ENCODE measurements at regions not wholly inside any gene's neighbourhood (a gene's known extent, or its start where the extent isn't known, plus 50 kb on each side); places are given as distances from the start of the nearest gene placed in this dataset.

GRCh38 chr12:89968151-89968700 lies 259.6 kb upstream of the ATP2B1 start:
- Histone ChIP-seq H3K36me3 (no peaks in the 10 kb centered on the region), H3K27ac (no peak overlapping the region), H3K9ac (ENCODE audit: low read depth in 2 of 2, low read length in 2 of 2) (no peak overlapping the region), H3K9me3 (no peaks in the 10 kb centered on the region), H3K27me3 (no peaks in the 10 kb centered on the region), H3K4me1 (no peaks in the 10 kb centered on the region), H3K4me3 (no peak overlapping the region)
- peak; percentile 50 for DNase-seq
- intact Hi-C loops (cut with DNase I): loop anchor here (10.0 kb wide), 1 partner anchor 423 kb away; no protein-coding TSS in a partner anchor
- TF ChIP-seq, protein P1, sequence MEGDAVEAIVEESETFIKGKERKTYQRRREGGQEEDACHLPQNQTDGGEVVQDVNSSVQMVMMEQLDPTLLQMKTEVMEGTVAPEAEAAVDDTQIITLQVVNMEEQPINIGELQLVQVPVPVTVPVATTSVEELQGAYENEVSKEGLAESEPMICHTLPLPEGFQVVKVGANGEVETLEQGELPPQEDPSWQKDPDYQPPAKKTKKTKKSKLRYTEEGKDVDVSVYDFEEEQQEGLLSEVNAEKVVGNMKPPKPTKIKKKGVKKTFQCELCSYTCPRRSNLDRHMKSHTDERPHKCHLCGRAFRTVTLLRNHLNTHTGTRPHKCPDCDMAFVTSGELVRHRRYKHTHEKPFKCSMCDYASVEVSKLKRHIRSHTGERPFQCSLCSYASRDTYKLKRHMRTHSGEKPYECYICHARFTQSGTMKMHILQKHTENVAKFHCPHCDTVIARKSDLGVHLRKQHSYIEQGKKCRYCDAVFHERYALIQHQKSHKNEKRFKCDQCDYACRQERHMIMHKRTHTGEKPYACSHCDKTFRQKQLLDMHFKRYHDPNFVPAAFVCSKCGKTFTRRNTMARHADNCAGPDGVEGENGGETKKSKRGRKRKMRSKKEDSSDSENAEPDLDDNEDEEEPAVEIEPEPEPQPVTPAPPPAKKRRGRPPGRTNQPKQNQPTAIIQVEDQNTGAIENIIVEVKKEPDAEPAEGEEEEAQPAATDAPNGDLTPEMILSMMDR (IDR thresholded peaks at IDR 0.05): no peak

- H3K36me3 ChIP-seq: no peaks in the 10 kb centered on the region
- no peak overlapping the region for H3K27ac ChIP-seq
- intact Hi-C loops (cut with DNase I): loop anchor here (10.0 kb wide), 1 partner anchor 422 kb away; no protein-coding TSS in a partner anchor
- no peaks in the 10 kb centered on the region for H3K9me3 ChIP-seq
- no peak overlapping the region for H3K4me3 ChIP-seq
- no peak overlapping the region for H3K9ac ChIP-seq (ENCODE audit: low read depth in 2 of 2, low read length in 2 of 2)
- TF ChIP-seq, protein P1 (IDR thresholded peaks at IDR 0.05): no peak
- no peaks in the 10 kb centered on the region for H3K4me1 ChIP-seq
- no peaks in the 10 kb centered on the region for H3K27me3 ChIP-seq
- DNase-seq: no peak
These were observed 258.0 kb upstream of the ATP2B1 start for GRCh38 chr12:89966495-89967240.

DNA sequence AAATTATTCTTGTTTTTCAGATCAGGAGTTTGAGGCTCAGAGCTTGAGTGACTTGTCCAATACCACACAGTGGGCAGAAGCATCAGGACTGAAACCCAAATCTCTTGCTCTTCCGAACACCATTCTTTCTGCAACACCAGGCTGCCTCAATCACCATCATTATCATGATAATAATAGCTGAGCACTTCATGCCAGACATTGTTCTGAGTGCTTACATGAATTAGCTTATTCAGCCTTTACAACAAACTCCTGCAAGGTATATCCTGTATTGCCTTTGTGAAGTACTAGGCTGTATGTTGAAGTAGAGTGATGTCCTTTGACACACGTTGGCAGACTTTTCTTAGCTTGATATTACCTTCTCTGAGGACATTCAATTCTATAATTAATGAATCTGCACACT lies 257.4 kb upstream of the ATP2B1 start:
- TF ChIP-seq, protein P1 (IDR thresholded peaks at IDR 0.05): no peak
- DNase-seq: no peak
- no peak overlapping the region for H3K9ac ChIP-seq (ENCODE audit: low read depth in 2 of 2, low read length in 2 of 2)
- no peak overlapping the region for H3K27ac ChIP-seq
- no peak overlapping the region for H3K4me3 ChIP-seq
- no peaks in the 10 kb centered on the region for H3K4me1 ChIP-seq
- H3K36me3 ChIP-seq: no peaks in the 10 kb centered on the region
- intact Hi-C loops (cut with DNase I): loop anchor here (10.0 kb wide), 1 partner anchor 421 kb away; no protein-coding TSS in a partner anchor
- H3K27me3 ChIP-seq: no peaks in the 10 kb centered on the region
- H3K9me3 ChIP-seq: no peaks in the 10 kb centered on the region

DNA sequence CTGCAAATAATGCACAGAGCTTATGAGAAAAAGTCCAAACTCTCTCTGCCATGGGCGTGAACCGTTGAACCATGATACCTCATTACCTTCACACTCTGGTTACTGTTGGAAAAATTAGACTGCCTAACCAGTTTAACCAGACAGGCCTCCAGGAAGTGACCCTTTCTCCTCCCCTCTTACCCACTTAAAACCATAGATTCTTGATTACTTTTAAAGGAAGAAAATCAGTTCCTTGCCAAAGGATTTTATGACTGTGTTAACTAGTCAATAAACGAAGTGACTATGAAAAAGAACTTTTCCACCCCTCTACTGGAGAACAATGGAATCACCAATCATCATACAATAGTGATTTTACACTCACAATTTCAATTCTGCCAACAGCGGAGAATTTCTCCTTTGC lies 254.0 kb upstream of the ATP2B1 start:
- Histone ChIP-seq H3K9me3 (no peaks in the 10 kb centered on the region), H3K4me3 (no peak overlapping the region), H3K4me1 (peaks cover 7% of the 10 kb centered on the region), H3K27ac (peak overlapping the region; percentile 48), H3K27me3 (no peaks in the 10 kb centered on the region), H3K9ac (ENCODE audit: low read depth in 2 of 2, low read length in 2 of 2) (no peak overlapping the region), H3K36me3 (no peaks in the 10 kb centered on the region)
- TF ChIP-seq, protein P1 (IDR thresholded peaks at IDR 0.05): peak; percentile 37
- peak; percentile 66 for DNase-seq
- intact Hi-C loops (cut with DNase I): loop anchor here (10.0 kb wide), 1 partner anchor 418 kb away; no protein-coding TSS in a partner anchor

- no peak overlapping the region for H3K4me3 ChIP-seq
These were observed 252.2 kb upstream of the ATP2B1 start for GRCh38 chr12:89960607-89961394.

More at GRCh38 chr12:89960607-89961394, 252.2 kb upstream of the ATP2B1 start:
- no peaks in the 10 kb centered on the region for H3K27me3 ChIP-seq
- peaks cover 7% of the 10 kb centered on the region for H3K4me1 ChIP-seq
- no peaks in the 10 kb centered on the region for H3K9me3 ChIP-seq
- peak; percentile 92 for DNase-seq
- H3K27ac ChIP-seq: peak overlapping the region; percentile 4
- intact Hi-C loops (cut with DNase I): loop anchor here (10.0 kb wide), 1 partner anchor 416 kb away; no protein-coding TSS in a partner anchor
- H3K36me3 ChIP-seq: no peaks in the 10 kb centered on the region
- TF ChIP-seq, protein P1 (IDR thresholded peaks at IDR 0.05): no peak
- H3K9ac ChIP-seq (ENCODE audit: low read depth in 2 of 2, low read length in 2 of 2): no peak overlapping the region

Data from colonic mucosa (tissue), 4 donors.